HepG2 (cell line): ENCODE measurements at regions not wholly inside any gene's neighbourhood (a gene's known extent, or its start where the extent isn't known, plus 50 kb on each side); places are given as distances from the start of the nearest gene placed in this dataset.

Source experiments
- ATAC-seq: fragments of 200-7000 bp; cut with Tn5 transposase; 3 replicates; pipeline ENCODE4 v1.9.1; 2020; ENCODE audit warnings: mild to moderate bottlenecking, moderate library complexity
- BruUV-seq: library from RNA; stranded (reverse); fragments of 400-500 nt; replicated peaks from 2 replicates; lab custom pipeline; 2021; lab: Mats Ljungman, UMichigan
- CTCF ChIA-PET: fragments of 300-600 bp; formaldehyde crosslinking; extraction: SDS; loops from one replicate; lab custom pipeline; 2021; ENCODE audit warnings: low total read pairs, inconsistent platforms, low intra/inter-chr PET ratio; lab: Yijun Ruan, JAX
- POLR2A ChIA-PET: fragments of 350-600 bp; sonication (Branson Sonifier 250); formaldehyde crosslinking; loops from one replicate; lab custom pipeline; 2020; ENCODE audit warnings: antibody characterized with exemption, inconsistent platforms; lab: Yijun Ruan, JAX
- DNase-seq: peaks from one replicate; pipeline ENCODE4 v3.0.0-alpha.2; 2015; ENCODE audit warnings: low spot score
- FAIRE-seq: peaks from 3 replicates; lab custom pipeline; 2011; peaks lifted over from hg19 to GRCh38; lab: Jason Lieb, UNC
- H2AFZ ChIP-seq: one replicate; pipeline ENCODE4 v1.6.1; 2011; ENCODE audit warnings: low read length, inconsistent platforms
- H3K27ac ChIP-seq: fragments of 300-600 bp; 3 replicates; pipeline ENCODE4 v1.8.0; 2011; ENCODE audit warnings: mixed run types, mild to moderate bottlenecking, mixed read lengths, low read length, inconsistent platforms; ENCODE audit not compliant: insufficient read depth; ENCODE audit errors: extremely low read length
- H3K27me3 ChIP-seq, 2 experiments: fragments of 200-600 bp in 1 of 2; 2 replicates in 1 of 2; 3 replicates in 1 of 2; pipeline versions ENCODE4 v1.6.0 to v1.8.0; 2011; ENCODE audit warnings: low read length in 2 of 2, mild to moderate bottlenecking in 2 of 2, moderate library complexity in 2 of 2, inconsistent platforms in 1 of 2; ENCODE audit not compliant: insufficient read depth in 2 of 2, control insufficient read depth in 1 of 2
- H3K36me3 ChIP-seq, 2 experiments: fragments of 200-600 bp in 1 of 2; replicated peaks in 1 of 2; 2 replicates in 1 of 2; 3 replicates in 1 of 2; pipeline versions ENCODE4 v1.5.1 to v1.8.0; 2011; ENCODE audit warnings: low read length in 2 of 2, inconsistent platforms in 1 of 2; ENCODE audit not compliant: insufficient read depth in 2 of 2, control insufficient read depth in 1 of 2
- H3K4me1 ChIP-seq: 2 replicates; pipeline ENCODE4 v1.5.1; 2012; ENCODE audit warnings: low read length, inconsistent platforms; ENCODE audit not compliant: insufficient read depth
- H3K4me2 ChIP-seq: 2 replicates; pipeline ENCODE4 v1.6.0; 2011; ENCODE audit warnings: low read depth, low read length, inconsistent platforms
- H3K4me3 ChIP-seq, 3 experiments: fragments of 200-600 bp in 1 of 3; sonication (generic), shearing (Covaris generic) in 1 of 3; replicated peaks in 1 of 3; 2 replicates each; pipeline ENCODE4 v1.5.1; 2011 to 2016; ENCODE audit warnings: low read length in 3 of 3, inconsistent platforms in 2 of 3, low read depth in 2 of 3, mild to moderate bottlenecking in 2 of 3, control low read depth in 1 of 3, mixed read lengths in 1 of 3; ENCODE audit not compliant: insufficient read depth in 1 of 3
- H3K79me2 ChIP-seq: one replicate; pipeline ENCODE4 v1.6.1; 2011; ENCODE audit warnings: low read length, inconsistent platforms; ENCODE audit not compliant: insufficient read depth
- H3K9ac ChIP-seq: 2 replicates; pipeline ENCODE4 v1.6.0; 2011; ENCODE audit warnings: mild to moderate bottlenecking, low read depth, low read length, inconsistent platforms; ENCODE audit not compliant: insufficient read depth
- H3K9me3 ChIP-seq: 2 replicates; pipeline ENCODE4 v1.5.1; 2012; ENCODE audit warnings: mild to moderate bottlenecking, low read length
- H4K20me1 ChIP-seq: 2 replicates; pipeline ENCODE4 v1.6.0; 2011; ENCODE audit warnings: inconsistent platforms, mild to moderate bottlenecking, low read length, moderate library complexity; ENCODE audit not compliant: insufficient read depth
- ARNTL ChIP-seq: sonication (generic); formaldehyde crosslinking; IDR thresholded peaks from 2 replicates; pipeline ENCODE4 v1.4.0; 2020; ENCODE audit warnings: mild to moderate bottlenecking, missing genetic modification reagents
- GATA4 ChIP-seq: sonication (generic); IDR thresholded peaks from 2 replicates; pipeline ENCODE4 v1.6.1; 2016; ENCODE audit warnings: antibody characterized with exemption, low read depth, borderline replicate concordance
- GATAD1 ChIP-seq: IDR thresholded peaks from 2 replicates; pipeline ENCODE4 v1.6.1; 2016; ENCODE audit warnings: missing genetic modification reagents, missing compliant biosample characterization
- HDAC6 ChIP-seq: fragments of 200-600 bp; sonication (generic); IDR thresholded peaks from 2 replicates; pipeline ENCODE4 v1.7.0; 2017; ENCODE audit warnings: mild to moderate bottlenecking, antibody characterized with exemption, low read length, low read depth
- PAXIP1 ChIP-seq: sonication (generic); formaldehyde crosslinking; conservative IDR thresholded peaks from 2 replicates; pipeline ENCODE4 v1.4.0; 2020; ENCODE audit warnings: mild to moderate bottlenecking, missing genetic modification reagents, moderate library complexity
- POLR2AphosphoS5 ChIP-seq: IDR thresholded peaks from 2 replicates; pipeline ENCODE4 v1.6.1; 2012; ENCODE audit warnings: low read depth, low read length
- SMAD9 ChIP-seq: sonication (generic); formaldehyde crosslinking; IDR thresholded peaks from 2 replicates; pipeline ENCODE4 v1.5.1; 2020; ENCODE audit warnings: mild to moderate bottlenecking, missing genetic modification reagents
- ZBTB40 ChIP-seq, 2 experiments: fragments of 450-650 bp in 1 of 2; sonication (generic) in 1 of 2; formaldehyde crosslinking in 1 of 2; IDR thresholded peaks; 2 replicates each; pipeline versions ENCODE4 v1.6.1 to v1.8.0; 2016 to 2022; ENCODE audit warnings: antibody characterized with exemption in 1 of 2, mild to moderate bottlenecking in 1 of 2, missing genetic modification reagents in 1 of 2
- ZMYM4 ChIP-seq: sonication (generic); formaldehyde crosslinking; IDR thresholded peaks from 2 replicates; pipeline ENCODE4 v1.8.1; 2023; ENCODE audit warnings: mild to moderate bottlenecking, missing genetic modification reagents
- ZNF678 ChIP-seq: sonication (generic); formaldehyde crosslinking; IDR thresholded peaks from 2 replicates; pipeline ENCODE4 v1.4.0; 2020; ENCODE audit warnings: mild to moderate bottlenecking, missing genetic modification reagents
- in situ Hi-C: cut with HindIII; loops from 2 replicates; pipeline ENCODE4 v1.10.0; 2017; ENCODE audit warnings: low pct_unique_long_range_greater_than_20kb; ENCODE audit not compliant: extremely low pct_ligation_motif_present
- intact Hi-C: fragments of 100-400 bp; cut with micrococcal nuclease; formaldehyde crosslinking; loops from one replicate; pipeline ENCODE4 v1.10.0; 2022; ENCODE audit not compliant: unreplicated experiment

- H4K20me1 ChIP-seq = no peaks in the 10 kb centered on the region
- H3K9me3 ChIP-seq = no peaks in the 10 kb centered on the region
- no TSS peak for BruUV-seq
- H3K79me2 ChIP-seq = no peaks in the 10 kb centered on the region
- intact Hi-C loops (no loop called here), in situ Hi-C loops (no loop called here)
- no peaks in the 10 kb centered on the region for H3K4me1 ChIP-seq
- H3K9ac ChIP-seq = no peak overlapping the region
- no peaks in the 10 kb centered on the region for H3K36me3 ChIP-seq
- DNase-seq (no peak), FAIRE-seq (no peak), ATAC-seq (no peak)
- H3K27me3 ChIP-seq = no peaks in the 10 kb centered on the region
- H3K4me2 ChIP-seq = no peak overlapping the region
- no peak overlapping the region for H3K27ac ChIP-seq
- POLR2A ChIA-PET = no interaction called here
- CTCF ChIA-PET = no interaction called here
- no peak overlapping the region for H3K4me3 ChIP-seq
- H2AFZ ChIP-seq = no peak overlapping the region
- TF ChIP-seq ARNTL (CRISPR knock-in tag) = no peak
- no peak for TF ChIP-seq POLR2AphosphoS5
- no peak for TF ChIP-seq PAXIP1 (CRISPR knock-in tag)
- TF ChIP-seq ZBTB40 (IDR thresholded peaks at IDR 0.05) = no peak
- no peak for TF ChIP-seq ZBTB40 (CRISPR knock-in tag; IDR thresholded peaks at IDR 0.05)
- no peak for TF ChIP-seq SMAD9 (CRISPR knock-in tag)
- no peak for TF ChIP-seq ZMYM4 (CRISPR knock-in tag)
- no peak for TF ChIP-seq ZNF678
- no peak for TF ChIP-seq HDAC6
- no peak for TF ChIP-seq GATAD1
- TF ChIP-seq GATA4 = no peak
These were observed 208.4 kb upstream of the ADAMTS9 start for GRCh38 chr3:64895991-64896895.
